ENCODE measurements at regions not wholly inside any gene's neighbourhood (a gene's known extent, or its start where the extent isn't known, plus 50 kb on each side); places are given as distances from the start of the nearest gene placed in this dataset.

GRCh38 chr2:22694300-22694699 is 690.7 kb upstream of the KLHL29 start:
- H3K36me3 Mint-ChIP-seq = no peaks in the 10 kb centered on the region
- H3K27ac Mint-ChIP-seq = no peak overlapping the region

DNA sequence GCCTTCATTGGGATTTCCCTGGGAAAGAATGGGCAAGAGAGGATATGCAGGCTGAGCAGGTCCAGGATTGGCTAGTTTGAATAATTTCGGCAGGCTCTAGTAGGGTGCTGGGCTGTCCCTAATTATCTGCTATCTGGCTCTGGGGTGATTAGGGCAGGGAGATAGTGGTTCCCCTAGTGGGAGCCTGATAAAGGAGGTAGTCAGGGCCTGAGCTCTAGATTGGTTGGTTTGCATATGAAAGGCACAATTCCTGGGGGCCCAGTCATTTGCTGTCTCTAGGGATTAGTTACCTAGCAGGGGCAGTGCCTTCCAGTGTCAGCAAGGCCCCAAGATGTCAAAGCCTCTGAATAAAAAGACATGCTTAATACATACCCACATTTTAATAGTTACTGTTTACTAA is 690.1 kb upstream of the KLHL29 start:
- no peak overlapping the region for H3K27ac Mint-ChIP-seq
- H3K36me3 Mint-ChIP-seq = no peaks in the 10 kb centered on the region
- H3K9me3 Mint-ChIP-seq = peaks cover 7 to 10% of the 10 kb centered on the region in 2 donors
- DNase-seq (ENCODE audit: low spot score in 2 of 2) (no peak), ATAC-seq (no peak)

More at GRCh38 chr2:22694300-22694699, 690.7 kb upstream of the KLHL29 start:
- no peak for ATAC-seq
- peaks cover 9 to 10% of the 10 kb centered on the region in 2 donors for H3K9me3 Mint-ChIP-seq
- DNase-seq (ENCODE audit: low spot score in 2 of 2) = no peak

GRCh38 chr2:22697054-22697788 is 687.8 kb upstream of the KLHL29 start:
- Mint-ChIP-seq H3K9me3 (peaks cover 4% of the 10 kb centered on the region in 2 donors), H3K36me3 (no peaks in the 10 kb centered on the region), H3K27ac (no peak overlapping the region)
- ATAC-seq = no peak
- no peak for DNase-seq (ENCODE audit: low spot score in 2 of 2)

GRCh38 chr2:22701561-22702160 is 683.3 kb upstream of the KLHL29 start:
- DNase-seq (ENCODE audit: low spot score in 2 of 2) = no peak
- peaks cover 13 to 14% of the 10 kb centered on the region in 2 donors for H3K9me3 Mint-ChIP-seq
- no peaks in the 10 kb centered on the region for H3K36me3 Mint-ChIP-seq
- no peak for ATAC-seq
- no peak overlapping the region for H3K27ac Mint-ChIP-seq

GRCh38 chr2:22703286-22703920 is 681.6 kb upstream of the KLHL29 start:
- peaks cover 18 to 24% of the 10 kb centered on the region in 2 donors for H3K9me3 Mint-ChIP-seq
- H3K36me3 Mint-ChIP-seq = no peaks in the 10 kb centered on the region
- no peak for DNase-seq (ENCODE audit: low spot score in 2 of 2)
- ATAC-seq = no peak
- no peak overlapping the region for H3K27ac Mint-ChIP-seq

DNA sequence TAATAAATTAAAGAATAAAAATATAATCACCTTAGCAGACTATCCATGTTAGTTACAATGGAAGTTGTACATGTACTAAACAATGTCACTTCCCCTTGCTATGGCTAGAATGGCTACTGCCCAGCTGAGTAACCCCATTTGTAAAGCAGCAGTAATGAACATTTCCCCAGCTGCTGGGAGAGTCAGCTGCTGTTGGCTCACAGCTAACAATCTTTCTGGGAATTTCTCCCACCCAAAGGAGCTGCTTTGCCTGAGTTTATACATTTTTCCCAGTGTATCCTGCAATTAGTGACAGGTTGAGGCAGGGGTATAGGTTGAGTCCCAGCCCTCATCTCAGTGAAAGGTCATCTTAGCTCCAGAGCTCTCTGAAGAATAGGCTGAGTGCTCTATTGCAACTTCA is 665.6 kb upstream of the KLHL29 start:
- Mint-ChIP-seq H3K9me3 (peaks cover 3 to 22% of the 10 kb centered on the region in 2 donors), H3K27ac (no peak overlapping the region), H3K36me3 (no peaks in the 10 kb centered on the region)
- ATAC-seq = no peak
- DNase-seq (ENCODE audit: low spot score in 2 of 2) = no peak

GRCh38 chr2:22729466-22729865 is 655.5 kb upstream of the KLHL29 start:
- DNase-seq (ENCODE audit: low spot score in 2 of 2) (no peak), ATAC-seq (no peak)
- H3K27ac Mint-ChIP-seq = no peak overlapping the region
- H3K9me3 Mint-ChIP-seq = peaks cover 12 to 16% of the 10 kb centered on the region in 2 donors
- H3K36me3 Mint-ChIP-seq = no peaks in the 10 kb centered on the region

DNA sequence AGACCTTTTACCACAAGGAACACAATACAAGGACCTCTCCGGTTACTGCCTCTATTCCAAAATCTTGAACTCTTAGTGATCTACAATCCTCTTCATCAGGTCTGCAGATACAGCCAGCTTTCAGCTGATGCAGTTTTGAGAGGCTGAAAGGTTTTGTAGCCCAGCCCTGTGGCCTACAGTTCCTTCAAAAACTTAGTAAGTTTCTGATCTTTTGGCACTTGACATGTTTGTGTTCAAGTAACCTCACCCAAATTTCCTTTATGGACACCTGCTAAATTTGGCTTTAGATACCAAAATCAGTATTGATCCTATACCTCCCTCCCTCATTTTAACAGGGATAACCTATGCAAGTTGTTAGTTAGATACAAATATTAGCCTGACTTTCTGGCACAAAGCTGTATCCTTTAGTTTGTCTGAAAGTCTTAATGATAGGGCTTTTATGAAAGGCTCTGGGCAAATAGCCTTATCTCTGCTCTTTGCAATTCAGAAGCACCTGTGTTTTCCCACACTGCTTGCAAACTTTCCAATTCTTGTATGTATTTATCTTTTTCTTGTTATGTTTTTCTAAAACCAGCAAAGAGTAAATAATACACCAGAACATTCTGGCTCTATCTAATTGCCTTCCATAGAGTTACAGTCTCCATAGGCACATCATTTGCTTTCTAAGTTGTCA is 650.5 kb upstream of the KLHL29 start:
- no peak overlapping the region for H3K27ac Mint-ChIP-seq
- ATAC-seq (no peak), DNase-seq (ENCODE audit: low spot score in 2 of 2) (no peak)
- H3K36me3 Mint-ChIP-seq = no peaks in the 10 kb centered on the region
- H3K9me3 Mint-ChIP-seq = peaks cover 17 to 19% of the 10 kb centered on the region in 2 donors

GRCh38 chr2:22737144-22737543 is 647.8 kb upstream of the KLHL29 start:
- H3K9me3 Mint-ChIP-seq = peaks cover 12 to 13% of the 10 kb centered on the region in 2 donors
- no peak overlapping the region for H3K27ac Mint-ChIP-seq
- ATAC-seq (no peak), DNase-seq (ENCODE audit: low spot score in 2 of 2) (no peak)
- H3K36me3 Mint-ChIP-seq = no peaks in the 10 kb centered on the region

DNA sequence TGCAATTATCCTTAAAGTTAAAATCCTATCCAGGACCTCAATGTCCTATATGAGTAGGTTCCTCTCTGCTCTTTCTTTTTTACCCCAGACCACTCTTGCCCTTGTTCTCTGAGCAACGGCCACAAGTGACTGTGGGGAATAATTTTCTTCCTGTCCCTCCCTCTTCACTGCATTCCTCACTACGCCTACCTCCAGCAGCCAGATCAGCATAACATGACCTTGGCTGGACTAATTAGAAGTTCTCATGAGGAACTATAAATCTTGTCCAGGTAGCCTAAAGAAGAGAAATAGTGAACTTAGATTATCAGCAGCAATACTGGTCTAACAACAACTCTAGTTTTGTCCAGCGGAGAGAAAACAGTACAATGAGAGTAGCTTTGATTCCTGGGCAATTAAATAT is 643.8 kb upstream of the KLHL29 start:
- H3K9me3 Mint-ChIP-seq = peaks cover 20 to 25% of the 10 kb centered on the region in 2 donors

DNA sequence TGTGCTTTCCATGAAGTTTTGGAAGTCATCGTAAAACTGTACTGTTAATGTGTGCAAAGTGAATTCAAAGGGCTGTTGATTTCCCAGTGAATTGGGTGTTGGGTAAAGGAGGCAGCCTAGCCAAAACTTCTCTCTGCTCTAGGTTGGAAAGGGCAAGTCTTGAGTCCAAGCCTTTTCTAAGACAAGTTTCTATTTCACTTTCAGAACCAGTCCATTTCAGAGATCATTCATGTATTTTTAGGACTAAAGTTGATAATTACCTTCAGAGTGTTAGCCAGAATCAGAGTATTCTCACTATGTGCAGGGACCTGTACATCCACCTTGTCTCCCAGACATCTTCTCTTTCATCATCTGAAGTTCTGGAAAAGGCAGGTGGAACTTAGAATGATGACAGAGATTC is 636.1 kb upstream of the KLHL29 start:
- no peak for ATAC-seq
- Mint-ChIP-seq H3K27ac (no peak overlapping the region), H3K9me3 (peaks cover 5 to 19% of the 10 kb centered on the region in 2 donors), H3K36me3 (no peaks in the 10 kb centered on the region)
- no peak for DNase-seq (ENCODE audit: low spot score in 2 of 2)

More for the DNA sequence above, 643.8 kb upstream of the KLHL29 start:
- no peak for DNase-seq (ENCODE audit: low spot score in 2 of 2)
- no peaks in the 10 kb centered on the region for H3K36me3 Mint-ChIP-seq
- ATAC-seq = no peak
- no peak overlapping the region for H3K27ac Mint-ChIP-seq

DNA sequence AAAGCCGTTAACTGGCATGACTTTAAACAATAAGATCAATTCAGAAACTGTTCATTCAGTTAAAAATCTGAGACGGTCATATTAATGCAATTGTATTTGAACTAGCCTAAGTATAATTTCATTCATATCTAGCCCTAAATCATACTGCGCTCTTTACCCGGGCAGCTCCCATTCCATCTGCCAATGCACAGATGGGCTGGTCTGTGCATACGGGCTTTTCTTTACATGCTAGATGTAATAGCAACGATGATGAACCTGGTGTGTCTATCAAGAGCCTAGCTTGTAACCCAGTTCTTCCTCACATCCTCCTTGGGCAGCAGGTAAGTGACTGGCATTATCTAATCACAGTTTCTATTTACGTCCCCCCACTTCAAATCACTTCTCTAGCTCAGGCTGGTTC is 631.5 kb upstream of the KLHL29 start:
- H3K27ac Mint-ChIP-seq = peak overlapping the region in 1 of 2 donors; percentile 31
- ATAC-seq (no peak), DNase-seq (ENCODE audit: low spot score in 2 of 2) (no peak)
- peaks cover 0 to 6% of the 10 kb centered on the region in 2 donors for H3K36me3 Mint-ChIP-seq
- H3K9me3 Mint-ChIP-seq = peaks cover 4 to 18% of the 10 kb centered on the region in 2 donors

DNA sequence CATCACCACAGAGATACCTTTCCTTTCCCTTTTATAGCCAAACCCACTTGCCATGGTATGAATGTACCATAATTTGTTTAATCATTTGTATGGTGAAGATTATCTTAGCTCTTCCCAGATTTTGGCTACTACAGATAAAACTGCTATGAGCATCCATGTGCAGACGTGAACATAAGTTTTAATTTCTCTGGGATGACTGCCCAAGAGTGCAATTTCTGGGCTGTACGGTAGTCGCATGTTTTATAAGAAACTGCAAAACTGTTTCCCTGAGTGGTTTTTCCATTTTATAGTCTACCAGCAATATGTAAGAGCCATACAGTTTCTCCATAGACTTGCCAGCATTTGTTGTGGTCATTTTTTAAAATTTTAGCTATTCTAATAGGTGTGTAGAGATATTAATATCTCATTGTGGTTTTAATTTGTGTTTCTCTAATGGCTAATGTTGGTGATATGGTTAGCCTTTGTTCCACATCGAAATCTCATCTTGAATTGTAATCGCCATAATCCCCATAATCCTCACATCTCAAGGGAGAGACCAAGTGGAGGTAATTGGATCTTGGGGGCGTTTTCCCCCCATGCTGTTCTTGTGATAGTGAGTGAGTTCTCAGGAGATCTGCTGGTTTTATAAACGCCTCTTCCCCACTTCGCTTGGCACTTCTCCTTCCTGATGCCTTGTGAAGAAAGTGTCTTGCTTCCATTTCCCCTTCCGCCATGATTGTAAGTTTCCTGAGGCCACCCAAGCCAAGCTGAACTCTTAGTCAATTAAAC is 628.5 kb upstream of the KLHL29 start:
- ATAC-seq = no peak
- H3K36me3 Mint-ChIP-seq = peaks cover 0 to 9% of the 10 kb centered on the region in 2 donors
- peaks cover 4 to 21% of the 10 kb centered on the region in 2 donors for H3K9me3 Mint-ChIP-seq
- no peak for DNase-seq (ENCODE audit: low spot score in 2 of 2)
- no peak overlapping the region for H3K27ac Mint-ChIP-seq

- Mint-ChIP-seq H3K27ac (no peak overlapping the region), H3K9me3 (peaks cover 9 to 12% of the 10 kb centered on the region in 2 donors), H3K36me3 (no peaks in the 10 kb centered on the region)
- DNase-seq (ENCODE audit: low spot score in 2 of 2) = no peak
- no peak for ATAC-seq
Measured at GRCh38 chr2:22769497-22769896, 615.5 kb upstream of the KLHL29 start.

DNA sequence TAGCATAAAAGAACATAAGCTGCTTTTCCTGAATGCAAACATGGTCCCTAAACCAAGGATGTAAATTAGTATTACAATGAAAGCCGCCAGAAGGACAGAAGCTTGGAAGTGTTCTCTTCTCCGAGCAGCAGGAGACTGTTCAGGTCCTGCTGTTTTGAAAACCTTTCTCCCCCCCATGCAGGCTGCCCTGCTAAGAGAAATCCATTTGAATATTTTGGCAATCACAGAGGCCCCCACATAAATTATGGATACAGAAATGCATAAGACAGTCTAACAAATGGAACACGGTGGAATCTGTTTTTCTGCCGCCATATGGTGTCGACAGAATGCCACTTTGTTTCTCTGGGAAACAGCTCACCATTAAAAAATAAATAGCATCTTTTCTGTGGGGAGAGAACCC is 600.4 kb upstream of the KLHL29 start:
- DNase-seq (ENCODE audit: low spot score in 2 of 2) = no peak
- no peak for ATAC-seq
- H3K9me3 Mint-ChIP-seq = peaks cover 0 to 16% of the 10 kb centered on the region in 2 donors
- H3K27ac Mint-ChIP-seq = no peak overlapping the region
- H3K36me3 Mint-ChIP-seq = no peaks in the 10 kb centered on the region

DNA sequence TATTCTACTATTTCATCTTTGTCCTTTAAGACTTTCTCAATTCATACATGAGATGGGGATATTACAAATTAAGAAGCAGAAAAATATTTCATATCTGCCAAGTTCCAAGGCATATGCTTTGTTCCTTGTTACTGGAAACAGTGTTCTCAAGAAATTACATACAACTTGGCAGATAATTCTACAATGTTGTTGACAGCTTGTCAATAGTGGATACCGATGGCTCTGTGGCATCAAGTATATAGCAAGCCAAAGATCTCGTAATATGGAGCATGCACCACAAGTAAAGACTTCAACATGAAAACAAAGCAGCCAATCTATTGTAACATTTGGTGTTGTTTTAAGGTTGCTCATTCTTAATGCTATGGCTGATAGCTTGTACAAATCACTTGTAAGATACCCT is 598.2 kb upstream of the KLHL29 start:
- Mint-ChIP-seq H3K27ac (no peak overlapping the region), H3K36me3 (no peaks in the 10 kb centered on the region), H3K9me3 (peaks cover 0 to 16% of the 10 kb centered on the region in 2 donors)
- ATAC-seq (no peak), DNase-seq (ENCODE audit: low spot score in 2 of 2) (no peak)

Data from activated naive CD4-positive, alpha-beta T cell treated with anti-CD3 and anti-CD28 coated beads, Interleukin-2, amount 50 U/mL, for 72 hours (primary cell).